ENCODE measurements at regions not wholly inside any gene's neighbourhood (a gene's known extent, or its start where the extent isn't known, plus 50 kb on each side); places are given as distances from the start of the nearest gene placed in this dataset.

DNA sequence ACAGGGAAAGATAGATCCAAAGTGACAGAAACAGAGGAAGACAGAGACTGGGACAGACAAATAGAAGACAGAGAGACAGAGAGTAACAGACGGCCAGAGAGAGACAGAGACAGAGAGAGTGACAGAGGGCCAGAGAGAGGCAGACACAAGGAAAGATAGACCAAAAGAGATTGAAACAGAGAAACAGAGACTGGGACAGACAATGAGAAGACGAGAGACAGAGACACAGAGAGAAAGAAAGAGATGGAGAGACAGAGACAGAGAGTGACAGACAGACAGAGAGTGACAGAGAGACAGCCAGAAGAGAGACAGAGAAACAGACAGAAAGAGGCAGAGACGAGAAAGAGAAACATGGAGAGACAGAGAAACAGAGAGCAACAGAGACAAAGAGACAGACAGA, 127.3 kb downstream of the UQCRFS1 start:
- Histone ChIP-seq H3K4me3 (ENCODE audit: low read length) (no peak overlapping the region), H3K9me3 (ENCODE audit: low read depth, low read length) (no peaks in the 10 kb centered on the region), H3K4me1 (ENCODE audit: insufficient read depth, low read length) (no peaks in the 10 kb centered on the region), H3K27me3 (ENCODE audit: insufficient read depth, low read length) (no peaks in the 10 kb centered on the region)

GRCh38 chr19:29085206-29085605, 127.7 kb downstream of the UQCRFS1 start:
- Histone ChIP-seq H3K27me3 (ENCODE audit: insufficient read depth, low read length) (no peaks in the 10 kb centered on the region), H3K4me3 (ENCODE audit: low read length) (no peak overlapping the region), H3K4me1 (ENCODE audit: insufficient read depth, low read length) (no peaks in the 10 kb centered on the region), H3K9me3 (ENCODE audit: low read depth, low read length) (no peaks in the 10 kb centered on the region)

GRCh38 chr19:29084266-29084665, 128.7 kb downstream of the UQCRFS1 start:
- Histone ChIP-seq H3K4me3 (ENCODE audit: low read length) (no peak overlapping the region), H3K27me3 (ENCODE audit: insufficient read depth, low read length) (no peaks in the 10 kb centered on the region), H3K9me3 (ENCODE audit: low read depth, low read length) (no peaks in the 10 kb centered on the region), H3K4me1 (ENCODE audit: insufficient read depth, low read length) (no peaks in the 10 kb centered on the region)

GRCh38 chr19:29083863-29084262, 129.1 kb downstream of the UQCRFS1 start:
- H3K27me3 ChIP-seq (ENCODE audit: insufficient read depth, low read length) = no peaks in the 10 kb centered on the region
- H3K4me1 ChIP-seq (ENCODE audit: insufficient read depth, low read length) = no peaks in the 10 kb centered on the region
- H3K9me3 ChIP-seq (ENCODE audit: low read depth, low read length) = no peaks in the 10 kb centered on the region
- no peak overlapping the region for H3K4me3 ChIP-seq (ENCODE audit: low read length)

DNA sequence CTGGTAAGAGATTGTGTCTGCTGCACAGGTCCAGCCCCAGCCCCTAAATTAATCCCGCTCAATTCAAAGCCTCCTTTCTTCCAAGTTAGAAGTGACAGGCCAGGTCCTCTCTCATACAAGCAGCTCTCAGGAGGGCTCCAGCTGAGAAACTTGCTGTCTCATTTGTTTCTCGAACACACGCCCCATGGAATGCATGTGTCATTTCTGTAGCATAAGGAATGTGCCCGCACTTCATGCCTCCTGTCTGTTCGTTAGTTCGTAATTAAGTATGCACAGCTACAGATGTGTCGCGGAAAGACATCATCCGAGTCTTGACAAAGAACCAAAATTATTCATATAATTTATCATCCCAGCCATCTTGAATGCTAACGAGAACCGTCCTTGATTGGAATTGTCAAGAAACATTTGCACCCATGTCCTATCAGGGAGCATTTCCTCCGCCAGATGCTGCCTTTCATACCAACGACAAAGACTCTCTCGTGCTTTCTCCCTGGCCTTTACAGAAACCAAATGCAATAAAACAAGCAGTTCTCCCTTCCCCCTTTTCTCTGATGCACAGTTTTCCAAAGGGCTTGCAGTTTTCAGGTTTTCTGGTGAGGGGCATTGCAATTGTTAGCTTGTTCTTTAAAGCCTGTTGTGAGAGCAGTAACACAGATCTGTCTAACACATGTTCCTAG, 133.5 kb downstream of the UQCRFS1 start:
- Histone ChIP-seq H3K4me1 (ENCODE audit: insufficient read depth, low read length) (no peaks in the 10 kb centered on the region), H3K9me3 (ENCODE audit: low read depth, low read length) (no peaks in the 10 kb centered on the region), H3K27me3 (ENCODE audit: insufficient read depth, low read length) (no peaks in the 10 kb centered on the region), H3K4me3 (ENCODE audit: low read length) (no peak overlapping the region)

- H3K27me3 ChIP-seq (ENCODE audit: insufficient read depth, low read length) = no peaks in the 10 kb centered on the region
- H3K4me3 ChIP-seq (ENCODE audit: low read length) = no peak overlapping the region
- no peaks in the 10 kb centered on the region for H3K4me1 ChIP-seq (ENCODE audit: insufficient read depth, low read length)
- no peaks in the 10 kb centered on the region for H3K9me3 ChIP-seq (ENCODE audit: low read depth, low read length)
These were observed 136.0 kb downstream of the UQCRFS1 start for GRCh38 chr19:29076963-29077362.

DNA sequence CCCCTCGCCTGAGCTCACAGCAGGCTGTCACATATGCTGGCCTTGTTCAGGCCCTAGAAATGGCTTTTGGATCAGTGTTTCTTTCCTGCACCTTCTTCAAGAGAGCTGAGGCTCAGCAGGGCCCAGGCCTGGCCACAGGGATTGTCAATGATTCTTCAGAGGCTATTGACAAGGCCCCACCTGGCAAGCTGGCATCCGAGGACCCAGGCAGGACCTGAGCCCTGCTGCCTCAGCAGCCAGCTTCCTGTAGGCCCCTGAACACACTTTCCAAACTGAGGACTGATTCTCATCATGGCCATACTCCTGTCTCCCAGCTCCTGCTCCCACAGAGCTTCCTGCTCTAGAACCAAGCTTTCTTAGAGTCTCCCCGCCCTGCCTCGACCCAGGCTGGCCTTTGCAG, 136.8 kb downstream of the UQCRFS1 start:
- Histone ChIP-seq H3K4me3 (ENCODE audit: low read length) (no peak overlapping the region), H3K9me3 (ENCODE audit: low read depth, low read length) (no peaks in the 10 kb centered on the region), H3K4me1 (ENCODE audit: insufficient read depth, low read length) (no peaks in the 10 kb centered on the region), H3K27me3 (ENCODE audit: insufficient read depth, low read length) (no peaks in the 10 kb centered on the region)

- Histone ChIP-seq H3K9me3 (ENCODE audit: low read depth, low read length) (no peaks in the 10 kb centered on the region), H3K4me3 (ENCODE audit: low read length) (no peak overlapping the region), H3K4me1 (ENCODE audit: insufficient read depth, low read length) (no peaks in the 10 kb centered on the region)
These were observed 137.8 kb downstream of the UQCRFS1 start for GRCh38 chr19:29075149-29075548.

DNA sequence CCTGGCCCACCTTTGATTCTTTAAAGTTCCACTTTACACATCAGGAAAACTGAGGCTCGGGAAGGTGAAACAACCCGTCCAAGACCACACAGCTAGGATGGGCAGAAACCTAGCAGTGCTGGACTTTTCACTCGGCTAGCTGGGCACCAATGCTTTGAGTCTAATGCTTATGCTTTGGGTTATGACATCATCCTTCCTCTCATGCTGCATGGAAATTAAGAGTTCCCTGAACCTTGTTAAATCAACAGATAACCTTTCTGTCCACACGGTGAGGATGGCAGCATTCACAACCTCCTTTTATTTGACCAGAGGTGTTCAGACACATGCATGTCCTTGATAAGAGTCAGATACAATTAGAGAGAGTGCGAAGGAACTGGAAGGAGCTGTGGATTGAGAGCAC, 138.4 kb downstream of the UQCRFS1 start:
- Histone ChIP-seq H3K4me1 (ENCODE audit: insufficient read depth, low read length) (no peaks in the 10 kb centered on the region), H3K9me3 (ENCODE audit: low read depth, low read length) (no peaks in the 10 kb centered on the region), H3K27me3 (ENCODE audit: insufficient read depth, low read length) (no peaks in the 10 kb centered on the region), H3K4me3 (ENCODE audit: low read length) (no peak overlapping the region)

More at GRCh38 chr19:29075149-29075548, 137.8 kb downstream of the UQCRFS1 start:
- H3K27me3 ChIP-seq (ENCODE audit: insufficient read depth, low read length) = no peaks in the 10 kb centered on the region

DNA sequence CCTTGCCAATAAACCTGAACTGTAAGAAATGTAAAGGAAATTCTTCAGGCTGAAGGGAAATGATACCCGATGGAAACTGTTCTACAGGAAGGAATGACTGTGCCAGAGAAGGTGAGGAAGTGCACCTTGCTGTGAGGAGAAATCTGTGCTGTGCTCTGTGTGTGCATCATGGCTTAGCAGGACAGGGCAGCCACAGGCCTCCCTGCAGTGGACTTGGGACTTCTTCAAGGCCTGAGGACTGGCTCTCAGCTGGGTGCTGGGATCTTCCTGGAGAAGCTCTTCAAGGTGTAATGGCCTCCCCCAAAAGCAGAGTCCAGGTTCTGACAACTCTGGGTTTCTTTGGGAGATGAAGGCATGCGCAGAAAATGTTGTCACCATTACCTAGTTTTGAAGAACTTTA, 145.1 kb downstream of the UQCRFS1 start:
- Histone ChIP-seq H3K27me3 (ENCODE audit: insufficient read depth, low read length) (no peaks in the 10 kb centered on the region), H3K9me3 (ENCODE audit: low read depth, low read length) (no peaks in the 10 kb centered on the region), H3K4me1 (ENCODE audit: insufficient read depth, low read length) (no peaks in the 10 kb centered on the region), H3K4me3 (ENCODE audit: low read length) (no peak overlapping the region)

- H3K4me1 ChIP-seq (ENCODE audit: insufficient read depth, low read length) = no peaks in the 10 kb centered on the region
- H3K27me3 ChIP-seq (ENCODE audit: insufficient read depth, low read length) = no peaks in the 10 kb centered on the region
- H3K4me3 ChIP-seq (ENCODE audit: low read length) = no peak overlapping the region
- H3K9me3 ChIP-seq (ENCODE audit: low read depth, low read length) = no peaks in the 10 kb centered on the region
These were observed 150.2 kb downstream of the UQCRFS1 start for GRCh38 chr19:29062475-29063435.

- Histone ChIP-seq H3K9me3 (ENCODE audit: low read depth, low read length) (no peaks in the 10 kb centered on the region), H3K4me1 (ENCODE audit: insufficient read depth, low read length) (no peaks in the 10 kb centered on the region), H3K27me3 (ENCODE audit: insufficient read depth, low read length) (no peaks in the 10 kb centered on the region), H3K4me3 (ENCODE audit: low read length) (no peak overlapping the region)
These were observed 152.1 kb downstream of the UQCRFS1 start for GRCh38 chr19:29060813-29061364.

DNA sequence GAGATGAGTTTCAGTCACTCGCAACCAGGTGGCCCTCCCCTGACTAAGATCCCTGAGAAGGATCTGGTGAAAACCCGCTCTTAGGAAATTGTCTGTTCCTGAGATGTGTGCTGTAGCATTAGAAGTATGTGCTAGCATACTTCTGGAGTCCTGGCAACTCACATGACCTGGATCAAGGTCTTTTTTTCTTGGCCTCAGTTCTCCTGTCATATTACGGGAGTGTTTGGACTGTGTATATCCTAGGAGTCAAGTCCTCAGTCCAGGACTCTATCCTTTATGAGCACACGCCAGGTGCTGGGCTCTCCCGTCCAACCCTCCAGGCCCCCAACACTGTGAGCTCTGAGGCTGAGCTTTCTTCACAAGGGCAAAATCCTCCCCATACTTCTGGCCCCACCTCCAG, 156.4 kb downstream of the UQCRFS1 start:
- no peaks in the 10 kb centered on the region for H3K4me1 ChIP-seq (ENCODE audit: insufficient read depth, low read length)
- H3K4me3 ChIP-seq (ENCODE audit: low read length) = no peak overlapping the region
- no peaks in the 10 kb centered on the region for H3K27me3 ChIP-seq (ENCODE audit: insufficient read depth, low read length)
- H3K9me3 ChIP-seq (ENCODE audit: low read depth, low read length) = no peaks in the 10 kb centered on the region

DNA sequence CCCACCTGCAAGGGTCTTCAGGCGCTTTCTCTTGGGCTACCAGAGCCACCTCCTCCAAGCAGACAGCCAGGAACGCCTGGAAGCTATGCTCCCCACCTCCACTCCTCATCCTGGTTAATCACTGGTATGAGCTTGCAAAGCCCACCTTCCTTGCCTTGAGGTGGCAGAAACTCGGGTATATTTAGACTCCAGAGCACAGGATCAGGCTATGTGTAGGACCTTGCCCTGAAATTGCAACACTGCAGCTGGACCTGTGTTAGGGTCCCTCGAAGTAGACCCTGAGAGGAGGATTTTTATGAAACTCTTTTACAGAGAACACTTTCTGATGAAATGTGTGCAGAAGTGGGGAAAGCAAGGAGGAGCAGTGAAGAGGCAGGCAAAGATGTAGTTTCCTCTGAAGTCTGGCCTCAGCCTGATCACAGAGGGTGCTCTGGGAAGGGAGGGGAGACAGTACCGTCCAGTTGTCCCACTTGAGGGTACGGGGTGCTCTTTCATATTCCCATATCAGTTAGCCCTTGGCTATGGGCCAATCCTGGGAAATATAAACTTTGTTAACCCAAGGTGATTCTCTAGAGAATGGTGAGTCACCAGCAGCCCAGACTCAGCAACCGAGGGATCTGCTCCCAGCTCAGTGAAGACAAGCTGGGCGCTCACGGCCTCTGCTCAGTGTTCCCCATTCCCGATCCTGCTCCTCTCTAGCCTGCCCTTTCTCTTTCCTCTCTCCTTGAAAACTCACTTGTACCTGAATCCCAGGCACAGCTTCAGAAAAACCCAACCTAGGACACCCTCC, 157.9 kb downstream of the UQCRFS1 start:
- Histone ChIP-seq H3K4me1 (ENCODE audit: insufficient read depth, low read length) (no peaks in the 10 kb centered on the region), H3K9me3 (ENCODE audit: low read depth, low read length) (no peaks in the 10 kb centered on the region), H3K4me3 (ENCODE audit: low read length) (no peak overlapping the region), H3K27me3 (ENCODE audit: insufficient read depth, low read length) (no peaks in the 10 kb centered on the region)

DNA sequence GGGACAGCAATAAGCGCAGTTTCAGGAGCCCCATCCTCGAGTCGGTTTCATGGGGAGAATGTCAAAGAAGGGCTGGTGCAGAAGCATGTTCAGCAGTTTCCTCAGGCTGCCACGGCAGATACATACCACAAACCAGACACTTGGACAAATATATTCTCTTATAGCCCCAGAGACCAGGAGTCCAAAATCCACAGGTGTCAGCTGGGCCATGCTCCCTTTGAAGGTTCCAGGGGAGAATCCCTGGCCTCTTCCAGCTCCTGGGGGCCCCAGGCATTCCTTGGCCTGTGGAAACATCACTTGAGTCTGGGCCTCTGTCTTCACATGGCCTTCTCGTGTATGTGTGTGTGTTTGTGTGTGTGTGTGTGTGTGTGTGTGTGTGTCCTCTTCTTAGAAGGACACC, 164.1 kb downstream of the UQCRFS1 start:
- H3K4me1 ChIP-seq (ENCODE audit: insufficient read depth, low read length) = no peaks in the 10 kb centered on the region
- no peaks in the 10 kb centered on the region for H3K27me3 ChIP-seq (ENCODE audit: insufficient read depth, low read length)
- H3K4me3 ChIP-seq (ENCODE audit: low read length) = no peak overlapping the region
- H3K9me3 ChIP-seq (ENCODE audit: low read depth, low read length) = no peaks in the 10 kb centered on the region

All from mononuclear cell (primary cell).